H9 (cell line): ENCODE measurements at regions not wholly inside any gene's neighbourhood (a gene's known extent, or its start where the extent isn't known, plus 50 kb on each side); places are given as distances from the start of the nearest gene placed in this dataset.

Source experiments
- DNase-seq: peaks from one replicate; pipeline ENCODE4 v3.0.0-alpha.2; 2017
- H2AFZ ChIP-seq: one replicate; pipeline ENCODE4 v1.6.1; 2013; ENCODE audit warnings: mild to moderate bottlenecking, low read length, control low read depth, moderate library complexity
- H2AK5ac ChIP-seq: 2 replicates; pipeline ENCODE4 v1.6.1; 2013; ENCODE audit warnings: low read length, control low read depth, mixed read lengths; ENCODE audit not compliant: insufficient read length
- H2BK120ac ChIP-seq: one replicate; pipeline ENCODE4 v1.6.1; 2013; ENCODE audit warnings: low read depth, mild to moderate bottlenecking, low read length, control low read depth, inconsistent platforms; ENCODE audit not compliant: poor library complexity, severe bottlenecking
- H2BK12ac ChIP-seq: 2 replicates; pipeline ENCODE4 v1.6.1; 2013; ENCODE audit warnings: low read length, control low read depth, mixed read lengths, low read depth; ENCODE audit not compliant: insufficient read length
- H2BK15ac ChIP-seq: 2 replicates; pipeline ENCODE4 v1.6.1; 2013; ENCODE audit warnings: low read depth, low read length, control low read depth
- H2BK20ac ChIP-seq: one replicate; pipeline ENCODE4 v1.6.1; 2013; ENCODE audit warnings: low read depth, mild to moderate bottlenecking, low read length, control low read depth, inconsistent platforms; ENCODE audit not compliant: poor library complexity, severe bottlenecking
- H2BK5ac ChIP-seq: 2 replicates; pipeline ENCODE4 v1.6.1; 2013; ENCODE audit warnings: low read length, control low read depth, mixed read lengths; ENCODE audit not compliant: insufficient read length
- H3K14ac ChIP-seq: 2 replicates; pipeline ENCODE4 v1.6.1; 2013; ENCODE audit warnings: low read length, control low read depth; ENCODE audit not compliant: insufficient read depth
- H3K18ac ChIP-seq: 2 replicates; pipeline ENCODE4 v1.6.1; 2013; ENCODE audit warnings: low read depth, mild to moderate bottlenecking, mixed read lengths, low read length, control low read depth; ENCODE audit not compliant: insufficient read length
- H3K23ac ChIP-seq: 2 replicates; pipeline ENCODE4 v1.6.1; 2013; ENCODE audit warnings: low read length, control low read depth, mixed read lengths, low read depth; ENCODE audit not compliant: insufficient read length
- H3K23me2 ChIP-seq: 2 replicates; pipeline ENCODE4 v1.6.1; 2013; ENCODE audit warnings: low read depth, mild to moderate bottlenecking, mixed read lengths, low read length, control low read depth; ENCODE audit not compliant: insufficient read length, poor library complexity, severe bottlenecking
- H3K27ac ChIP-seq: 2 replicates; pipeline ENCODE4 v1.5.1; 2013; ENCODE audit warnings: low read length, control low read depth, mixed read lengths, low read depth; ENCODE audit not compliant: insufficient read length
- H3K27me3 ChIP-seq: 2 replicates; pipeline ENCODE4 v1.6.1; 2013; ENCODE audit warnings: low read length, control low read depth, inconsistent platforms; ENCODE audit not compliant: insufficient read depth
- H3K4ac ChIP-seq: 2 replicates; pipeline ENCODE4 v1.6.1; 2013; ENCODE audit warnings: low read depth, mild to moderate bottlenecking, control low read depth, inconsistent platforms, low read length, moderate library complexity
- H3K4me1 ChIP-seq: 2 replicates; pipeline ENCODE4 v1.6.1; 2013; ENCODE audit warnings: low read length, control low read depth, inconsistent platforms; ENCODE audit not compliant: insufficient read depth
- H3K4me2 ChIP-seq: 2 replicates; pipeline ENCODE4 v1.6.1; 2013; ENCODE audit warnings: low read length, control low read depth, mixed read lengths; ENCODE audit not compliant: insufficient read length, insufficient read depth
- H3K56ac ChIP-seq: 2 replicates; pipeline ENCODE4 v1.6.1; 2013; ENCODE audit warnings: low read depth, mild to moderate bottlenecking, mixed read lengths, low read length, control low read depth; ENCODE audit not compliant: insufficient read length
- H3K79me1 ChIP-seq: 2 replicates; pipeline ENCODE4 v1.6.1; 2013; ENCODE audit warnings: low read depth, mild to moderate bottlenecking, moderate library complexity, low read length, control low read depth, inconsistent platforms; ENCODE audit not compliant: insufficient read depth, poor library complexity, severe bottlenecking
- H3K79me2 ChIP-seq: 2 replicates; pipeline ENCODE4 v1.6.1; 2013; ENCODE audit warnings: low read length, control low read depth, inconsistent platforms; ENCODE audit not compliant: insufficient read depth
- H3K9ac ChIP-seq: 2 replicates; pipeline ENCODE4 v1.6.1; 2013; ENCODE audit warnings: low read length, control low read depth, mixed read lengths; ENCODE audit not compliant: insufficient read length; ENCODE audit errors: extremely low read depth
- H3K9me3 ChIP-seq: one replicate; pipeline ENCODE4 v1.6.1; 2013; ENCODE audit warnings: low read depth, low read length, inconsistent platforms; ENCODE audit not compliant: control insufficient read depth
- H3T11ph ChIP-seq: one replicate; pipeline ENCODE4 v1.6.1; 2013; ENCODE audit warnings: mild to moderate bottlenecking, low read length, control low read depth, inconsistent platforms
- H4K20me1 ChIP-seq: one replicate; pipeline ENCODE4 v1.6.1; 2013; ENCODE audit not compliant: control insufficient read depth, insufficient read length, insufficient read depth
- H4K5ac ChIP-seq: 2 replicates; pipeline ENCODE4 v1.6.1; 2013; ENCODE audit warnings: low read depth, mild to moderate bottlenecking, mixed read lengths, low read length, control low read depth; ENCODE audit not compliant: insufficient read length
- H4K8ac ChIP-seq: replicated peaks from 2 replicates; pipeline ENCODE4 v1.6.1; 2013; ENCODE audit warnings: low read length, control low read depth, mixed read lengths, low read depth; ENCODE audit not compliant: insufficient read length
- H4K91ac ChIP-seq: 2 replicates; pipeline ENCODE4 v1.6.1; 2013; ENCODE audit warnings: low read depth, mild to moderate bottlenecking, moderate library complexity, mixed read lengths, low read length, control low read depth; ENCODE audit not compliant: insufficient read length
- H3K27ac Mint-ChIP-seq, 3 experiments: 2 replicates in 2 of 3; 3 replicates in 1 of 3; pipeline ENCODE4 v1.8.0; 2020 to 2021; ENCODE audit warnings: mixed read lengths in 3 of 3, mild to moderate bottlenecking in 1 of 3, moderate library complexity in 1 of 3
- H3K27me3 Mint-ChIP-seq: 2 replicates; pipeline ENCODE4 v1.8.0; 2021; ENCODE audit warnings: low read depth, mild to moderate bottlenecking, moderate library complexity, mixed read lengths
- H3K36me3 Mint-ChIP-seq, 3 experiments: 2 replicates in 2 of 3; 3 replicates in 1 of 3; pipeline ENCODE4 v1.8.0; 2020 to 2021; ENCODE audit warnings: low read depth in 3 of 3, mixed read lengths in 3 of 3; ENCODE audit not compliant: insufficient read depth in 1 of 3
- H3K4me1 Mint-ChIP-seq, 2 experiments: 2 replicates each; pipeline ENCODE4 v1.8.0; 2020; ENCODE audit warnings: mixed read lengths in 2 of 2
- H3K4me3 Mint-ChIP-seq, 2 experiments: 2 replicates in 1 of 2; 3 replicates in 1 of 2; pipeline ENCODE4 v1.8.0; 2020 to 2021; ENCODE audit warnings: mild to moderate bottlenecking in 2 of 2, mixed read lengths in 2 of 2, moderate library complexity in 1 of 2
- H3K9me3 Mint-ChIP-seq, 2 experiments: 2 replicates in 1 of 2; 3 replicates in 1 of 2; pipeline ENCODE4 v1.8.0; 2020; ENCODE audit warnings: mild to moderate bottlenecking in 2 of 2, mixed read lengths in 2 of 2, moderate library complexity in 1 of 2
- whole genome bisulfite sequencing: extraction: QIAGEN DNeasy Blood & Tissue Kit; methylation state at CpG from one replicate; pipeline ENCODE4 v1.1.7; 2013; ENCODE audit warnings: missing lambda C conversion rate, low lambda C conversion rate, mixed read lengths; ENCODE audit not compliant: insufficient read length; ENCODE audit errors: extremely low coverage; 5-methylcytosine and 5-hydroxymethylcytosine counted together
- TF ChIP-seq, protein P1 (sequence below): fragments of 200-600 bp; sonication (generic); conservative IDR thresholded peaks from 3 replicates; pipeline ENCODE4 v1.8.0; 2021; ENCODE audit warnings: antibody characterized with exemption, mild to moderate bottlenecking

DNA sequence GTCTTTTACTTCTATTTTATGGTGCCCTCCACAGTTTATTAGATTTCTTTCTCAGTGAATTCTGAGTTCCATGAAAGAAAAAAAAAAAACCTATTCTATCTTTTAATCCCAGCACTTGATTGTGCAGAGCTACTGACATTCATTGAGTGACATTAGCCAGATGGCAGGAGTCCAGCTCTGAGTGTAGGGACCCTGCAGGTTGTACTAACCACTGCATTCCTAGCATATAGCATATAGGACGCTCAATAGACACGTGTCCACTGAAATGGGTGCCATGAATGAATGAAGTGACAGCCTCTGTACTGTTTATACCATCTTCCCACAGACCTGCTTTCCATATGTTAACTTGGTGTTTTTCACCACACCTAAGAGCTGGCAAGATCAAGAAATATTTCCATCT lies 206.3 kb downstream of the RAP2A start:
- no peaks in the 10 kb centered on the region for H4K20me1 ChIP-seq
- H2BK12ac ChIP-seq = no peak overlapping the region
- H2BK15ac ChIP-seq = no peak overlapping the region
- H3K27me3 Mint-ChIP-seq = no peaks in the 10 kb centered on the region
- H3K36me3 Mint-ChIP-seq = no peaks in the 10 kb centered on the region
- no peak overlapping the region for H3K4me2 ChIP-seq
- DNase-seq = no peak
- no peak overlapping the region for H3K23ac ChIP-seq
- H3K9me3 Mint-ChIP-seq = no peaks in the 10 kb centered on the region
- no peak overlapping the region for H3K14ac ChIP-seq
- H2BK120ac ChIP-seq = no peak overlapping the region
- H2BK20ac ChIP-seq = no peak overlapping the region
- no peaks in the 10 kb centered on the region for H3K4me1 Mint-ChIP-seq
- no peak overlapping the region for H3K4me3 Mint-ChIP-seq
- no peak overlapping the region for H4K8ac ChIP-seq
- no peaks in the 10 kb centered on the region for H3K4me1 ChIP-seq
- H3K18ac ChIP-seq = no peak overlapping the region
- H3K27ac ChIP-seq = no peak overlapping the region
- no peaks in the 10 kb centered on the region for H3K27me3 ChIP-seq
- H2AFZ ChIP-seq = no peak overlapping the region
- no peak overlapping the region for H3K4ac ChIP-seq
- TF ChIP-seq, protein P1, sequence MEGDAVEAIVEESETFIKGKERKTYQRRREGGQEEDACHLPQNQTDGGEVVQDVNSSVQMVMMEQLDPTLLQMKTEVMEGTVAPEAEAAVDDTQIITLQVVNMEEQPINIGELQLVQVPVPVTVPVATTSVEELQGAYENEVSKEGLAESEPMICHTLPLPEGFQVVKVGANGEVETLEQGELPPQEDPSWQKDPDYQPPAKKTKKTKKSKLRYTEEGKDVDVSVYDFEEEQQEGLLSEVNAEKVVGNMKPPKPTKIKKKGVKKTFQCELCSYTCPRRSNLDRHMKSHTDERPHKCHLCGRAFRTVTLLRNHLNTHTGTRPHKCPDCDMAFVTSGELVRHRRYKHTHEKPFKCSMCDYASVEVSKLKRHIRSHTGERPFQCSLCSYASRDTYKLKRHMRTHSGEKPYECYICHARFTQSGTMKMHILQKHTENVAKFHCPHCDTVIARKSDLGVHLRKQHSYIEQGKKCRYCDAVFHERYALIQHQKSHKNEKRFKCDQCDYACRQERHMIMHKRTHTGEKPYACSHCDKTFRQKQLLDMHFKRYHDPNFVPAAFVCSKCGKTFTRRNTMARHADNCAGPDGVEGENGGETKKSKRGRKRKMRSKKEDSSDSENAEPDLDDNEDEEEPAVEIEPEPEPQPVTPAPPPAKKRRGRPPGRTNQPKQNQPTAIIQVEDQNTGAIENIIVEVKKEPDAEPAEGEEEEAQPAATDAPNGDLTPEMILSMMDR = no peak
- no peak overlapping the region for H3K9ac ChIP-seq
- H3K79me2 ChIP-seq = no peaks in the 10 kb centered on the region
- no peak overlapping the region for H3K27ac Mint-ChIP-seq
- H3K79me1 ChIP-seq = no peaks in the 10 kb centered on the region
- no peak overlapping the region for H3T11ph ChIP-seq
- no peak overlapping the region for H4K5ac ChIP-seq
- no peak overlapping the region for H4K91ac ChIP-seq
- no peak overlapping the region for H2BK5ac ChIP-seq
- no peaks in the 10 kb centered on the region for H3K23me2 ChIP-seq
- H3K56ac ChIP-seq = no peak overlapping the region
- H3K9me3 ChIP-seq = no peaks in the 10 kb centered on the region
- no peak overlapping the region for H2AK5ac ChIP-seq
- no CpG with 5 or more reads among the region's 2 CpGs for WGBS
